ENCODE measurements at regions not wholly inside any gene's neighbourhood (a gene's known extent, or its start where the extent isn't known, plus 50 kb on each side); places are given as distances from the start of the nearest gene placed in this dataset.

- H3K4me3 ChIP-seq (replicated peaks; ENCODE audit: low read depth, low read length) = no peak overlapping the region
- no peak for TF ChIP-seq CTCF (IDR thresholded peaks at IDR 0.05; ENCODE audit: low read length, missing control alignments)
- DNase-seq (ENCODE audit: low read depth) = peak; percentile 11
Measured at GRCh38 chr12:90653040-90653439, 301.9 kb downstream of the CCER1 start.

DNA sequence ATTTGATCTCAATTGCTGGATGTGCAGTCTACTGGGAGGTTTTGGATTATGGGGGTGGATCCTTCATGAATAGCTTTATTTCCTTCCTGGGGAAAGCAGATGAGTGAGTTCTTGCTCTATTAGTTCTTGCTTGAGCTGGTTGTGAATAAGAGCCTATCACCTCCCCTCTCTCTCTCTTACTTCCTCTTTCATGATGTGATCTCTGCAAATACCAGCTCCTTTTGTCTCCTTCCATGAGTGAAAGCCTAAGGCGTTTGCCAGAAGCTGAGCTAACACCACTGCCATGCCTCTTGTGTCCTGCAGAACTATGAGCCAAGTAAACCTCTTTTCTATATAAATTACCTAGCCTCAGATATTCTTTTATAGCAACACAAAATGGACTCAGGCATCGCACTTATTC lies 302.7 kb downstream of the CCER1 start:
- H3K4me3 ChIP-seq (replicated peaks; ENCODE audit: low read depth, low read length) = no peak overlapping the region
- no peak for DNase-seq (ENCODE audit: low read depth)
- TF ChIP-seq CTCF (IDR thresholded peaks at IDR 0.05; ENCODE audit: low read length, missing control alignments) = no peak

DNA sequence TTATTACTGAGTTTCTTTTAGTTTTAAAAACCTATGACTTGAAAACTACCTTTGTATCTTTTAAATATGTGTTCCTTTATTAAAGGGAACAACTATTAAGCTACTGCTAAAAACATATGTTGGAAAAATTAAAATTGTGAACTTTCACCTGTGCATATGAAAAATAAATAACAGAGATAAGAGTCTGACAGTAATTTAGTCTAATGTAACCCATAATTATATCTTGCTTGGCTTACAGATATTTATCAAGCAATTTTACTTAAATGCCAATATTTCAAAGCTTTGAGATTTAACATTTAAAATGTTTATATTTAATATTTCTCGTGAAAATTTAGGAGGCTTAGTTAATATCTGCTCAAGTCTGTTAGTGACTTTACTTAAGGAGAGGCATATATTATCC lies 309.8 kb downstream of the CCER1 start:
- DNase-seq (ENCODE audit: low read depth) = no peak
- H3K4me3 ChIP-seq (replicated peaks; ENCODE audit: low read depth, low read length) = no peak overlapping the region
- no peak for TF ChIP-seq CTCF (IDR thresholded peaks at IDR 0.05; ENCODE audit: low read length, missing control alignments)

GRCh38 chr12:90631591-90632212 lies 323.3 kb downstream of the CCER1 start:
- no peak overlapping the region for H3K4me3 ChIP-seq (replicated peaks; ENCODE audit: low read depth, low read length)
- TF ChIP-seq CTCF (IDR thresholded peaks at IDR 0.05; ENCODE audit: low read length, missing control alignments) = no peak
- DNase-seq (ENCODE audit: low read depth) = peak; percentile 26

GRCh38 chr12:90630006-90630405 lies 325.0 kb downstream of the CCER1 start:
- DNase-seq (ENCODE audit: low read depth) = no peak
- H3K4me3 ChIP-seq (replicated peaks; ENCODE audit: low read depth, low read length) = no peak overlapping the region
- TF ChIP-seq CTCF (IDR thresholded peaks at IDR 0.05; ENCODE audit: low read length, missing control alignments) = no peak

- DNase-seq (ENCODE audit: low read depth) = no peak
- no peak for TF ChIP-seq CTCF (IDR thresholded peaks at IDR 0.05; ENCODE audit: low read length, missing control alignments)
- H3K4me3 ChIP-seq (replicated peaks; ENCODE audit: low read depth, low read length) = no peak overlapping the region
Measured at GRCh38 chr12:90628213-90628612, 326.8 kb downstream of the CCER1 start.

DNA sequence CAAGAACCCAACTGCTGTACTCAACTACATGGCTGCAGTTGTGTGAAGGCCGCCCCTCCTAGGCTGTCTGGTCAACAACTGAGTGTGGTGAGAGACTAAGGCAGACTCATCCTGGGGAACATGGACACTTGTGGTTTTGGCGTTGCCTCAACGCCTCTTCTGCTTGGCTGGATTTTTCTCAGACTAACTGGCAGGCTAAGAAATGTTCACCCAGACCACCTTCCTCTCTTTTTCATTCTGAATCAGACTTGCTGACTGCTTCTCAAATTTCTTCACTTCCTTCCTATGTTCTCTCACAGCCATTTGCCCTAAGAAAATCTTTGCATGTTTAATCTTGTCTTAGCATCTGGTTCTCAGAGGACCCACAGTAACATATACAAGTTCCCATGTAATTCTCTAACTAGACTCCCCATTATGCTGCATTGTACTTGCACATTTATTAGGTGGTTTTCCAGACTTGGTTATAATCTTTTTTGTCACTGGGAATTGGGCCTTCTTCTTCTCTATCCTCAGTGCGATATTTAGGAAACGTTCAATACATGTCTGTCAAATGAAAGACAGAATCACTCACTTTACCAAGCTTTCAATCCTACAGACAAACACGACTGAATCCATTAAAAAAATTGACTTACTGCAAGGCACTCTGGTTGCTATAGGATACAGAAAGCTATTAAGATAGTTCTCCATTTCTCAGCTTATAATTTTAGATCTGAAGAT lies 327.6 kb downstream of the CCER1 start:
- no peak for TF ChIP-seq CTCF (IDR thresholded peaks at IDR 0.05; ENCODE audit: low read length, missing control alignments)

More for the DNA sequence above, 327.6 kb downstream of the CCER1 start:
- peak; percentile 29 for DNase-seq (ENCODE audit: low read depth)
- no peak overlapping the region for H3K4me3 ChIP-seq (replicated peaks; ENCODE audit: low read depth, low read length)
